Hematopoietic multipotent progenitor cell treated with erythropoietin and hydrocortisone succinate and interleukin-3 and kit ligand, for 6 days (in vitro differentiated cells): ENCODE measurements at regions not wholly inside any gene's neighbourhood (a gene's known extent, or its start where the extent isn't known, plus 50 kb on each side); places are given as distances from the start of the nearest gene placed in this dataset.
"Not testable (repeated sequence)": the region's sequence is repeated elsewhere in the genome, so short reads cannot be mapped to it uniquely, and the experiment has no call there.

Source experiments
- DNase-seq: peaks from one replicate; pipeline ENCODE4 v3.0.0-alpha.2; 2015

- DNase-seq, result no peak
These were observed 1794.1 kb upstream of the RAG2 start for GRCh38 chr11:38392176-38392575.

- no peak for DNase-seq
These were observed 1786.5 kb upstream of the RAG2 start for GRCh38 chr11:38384568-38384967.

- no peak for DNase-seq
These were observed 1767.2 kb upstream of the RAG2 start for GRCh38 chr11:38365274-38365673.

GRCh38 chr11:38356255-38356654 lies 1758.2 kb upstream of the RAG2 start:
- DNase-seq, result peak; percentile 5

GRCh38 chr11:38345286-38345685 lies 1747.2 kb upstream of the RAG2 start:
- no peak for DNase-seq

GRCh38 chr11:38341612-38342011 lies 1743.6 kb upstream of the RAG2 start:
- not testable (repeated sequence) for DNase-seq

- no peak for DNase-seq
These were observed 1741.9 kb upstream of the RAG2 start for GRCh38 chr11:38339835-38340440.

- not testable (repeated sequence) for DNase-seq
These were observed 1740.0 kb upstream of the RAG2 start for GRCh38 chr11:38338022-38338421.

GRCh38 chr11:38332046-38332445 lies 1734.0 kb upstream of the RAG2 start:
- no peak for DNase-seq

- DNase-seq, result no peak
These were observed 1732.5 kb upstream of the RAG2 start for GRCh38 chr11:38330578-38330977.

GRCh38 chr11:38323961-38324761 lies 1726.1 kb upstream of the RAG2 start:
- peak; percentile 1 for DNase-seq

- no peak for DNase-seq
These were observed 1717.1 kb upstream of the RAG2 start for GRCh38 chr11:38315151-38315550.

GRCh38 chr11:38307455-38307854 lies 1709.4 kb upstream of the RAG2 start:
- no peak for DNase-seq

GRCh38 chr11:38305682-38306081 lies 1707.6 kb upstream of the RAG2 start:
- DNase-seq, result no peak

GRCh38 chr11:38304926-38305325 lies 1706.9 kb upstream of the RAG2 start:
- DNase-seq, result no peak

- no peak for DNase-seq
These were observed 1704.5 kb upstream of the RAG2 start for GRCh38 chr11:38302564-38302963.

GRCh38 chr11:38300570-38300969 lies 1702.5 kb upstream of the RAG2 start:
- no peak for DNase-seq

- DNase-seq, result no peak
These were observed 1698.3 kb upstream of the RAG2 start for GRCh38 chr11:38296211-38296776.

- peak; percentile 6 for DNase-seq
These were observed 1684.7 kb upstream of the RAG2 start for GRCh38 chr11:38282718-38283117.

- no peak for DNase-seq
These were observed 1680.6 kb upstream of the RAG2 start for GRCh38 chr11:38278457-38279141.

GRCh38 chr11:38274031-38274430 lies 1676.0 kb upstream of the RAG2 start:
- DNase-seq, result no peak

GRCh38 chr11:38272376-38272775 lies 1674.3 kb upstream of the RAG2 start:
- DNase-seq, result no peak

GRCh38 chr11:38266691-38267090 lies 1668.7 kb upstream of the RAG2 start:
- DNase-seq, result no peak

- DNase-seq, result no peak
These were observed 1658.4 kb upstream of the RAG2 start for GRCh38 chr11:38256436-38256835.
